ENCODE measurements at regions not wholly inside any gene's neighbourhood (a gene's known extent, or its start where the extent isn't known, plus 50 kb on each side); places are given as distances from the start of the nearest gene placed in this dataset.

DNA sequence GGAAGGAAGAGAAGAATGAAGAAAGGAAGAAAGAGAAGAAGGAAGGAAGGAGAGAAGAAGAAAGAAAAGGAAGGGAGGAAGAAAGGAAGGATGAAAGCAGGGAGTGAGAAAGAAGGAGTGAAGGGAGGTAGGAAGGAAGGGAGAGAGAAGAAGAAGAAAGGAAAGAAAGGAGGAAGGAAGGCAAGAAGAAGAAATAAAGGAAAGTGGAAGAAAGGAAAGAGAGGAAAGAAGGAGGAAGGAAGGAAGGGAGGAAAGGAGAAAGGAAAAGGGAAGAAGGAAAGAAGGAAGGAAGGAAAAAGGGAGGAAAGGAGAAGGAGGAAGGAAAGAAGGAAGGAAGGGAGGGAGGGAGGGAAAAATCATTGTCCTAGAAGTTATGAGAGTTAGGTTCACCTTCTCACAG is 696.6 kb upstream of the TMEM132C start (continued):
- TF ChIP-seq JUNB (IDR thresholded peaks at IDR 0.05), result no peak
- TF ChIP-seq TCF12 (IDR thresholded peaks at IDR 0.05; ENCODE audit: low read depth, low read length), result no peak
- TF ChIP-seq CBX3 (IDR thresholded peaks at IDR 0.05; ENCODE audit: borderline replicate concordance, low read depth), result no peak
- TF ChIP-seq BACH1 (IDR thresholded peaks at IDR 0.05; ENCODE audit: borderline replicate concordance), result no peak
- TF ChIP-seq CHD1 (IDR thresholded peaks at IDR 0.05; ENCODE audit: low read depth, low read length), result no peak

DNA sequence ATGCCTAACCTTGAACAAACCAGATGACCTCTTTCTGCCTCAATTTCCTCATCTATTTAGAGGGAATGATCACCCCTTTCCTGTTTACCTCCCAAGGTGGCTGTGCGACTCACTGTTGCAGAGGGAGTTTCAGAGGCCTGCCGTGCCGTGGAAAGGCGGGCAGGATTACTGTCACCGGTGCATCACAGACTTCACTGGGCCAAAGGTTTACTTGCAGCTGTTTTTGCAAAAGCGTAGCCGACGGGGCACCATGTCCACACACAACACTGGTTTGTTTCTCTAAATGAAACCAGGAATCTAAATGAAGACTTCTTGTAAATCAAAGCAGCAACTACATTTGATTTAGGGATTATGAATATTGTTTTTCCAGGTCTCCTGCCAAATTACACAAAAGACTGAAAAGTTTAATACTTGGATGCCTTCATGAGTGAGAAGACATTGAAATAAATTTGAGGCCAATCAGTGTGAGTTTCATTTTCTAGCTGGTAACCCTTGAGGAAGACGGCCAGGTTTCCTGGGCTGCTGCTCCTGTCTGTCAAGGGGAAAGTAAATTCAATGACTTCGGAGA is 696.1 kb upstream of the TMEM132C start:
- no peaks in the 10 kb centered on the region for H3K79me2 ChIP-seq (ENCODE audit: control insufficient read depth, insufficient read depth, low read length)
- POLR2A ChIA-PET, result no interaction called here
- H2AFZ ChIP-seq (ENCODE audit: control insufficient read depth, low read depth, low read length), result no peak overlapping the region
- FAIRE-seq (no peak), DNase-seq (ENCODE audit: low read depth, low spot score) (no peak), ATAC-seq (no peak)
- H3K4me2 ChIP-seq (ENCODE audit: control insufficient read depth, insufficient read depth), result no peak overlapping the region
- CTCF ChIA-PET, result no interaction called here
- H3K27me3 ChIP-seq (replicated peaks in 1 of 2; ENCODE audit: control insufficient read depth in 2 of 2, insufficient read depth in 2 of 2, low read length in 1 of 2), result no peaks in the 10 kb centered on the region
- in situ Hi-C loops (cut with MboI) (no loop called here), intact Hi-C loops (cut with micrococcal nuclease; ENCODE audit: unreplicated experiment) (no loop called here)
- RAD21 ChIA-PET (ENCODE audit: unreplicated experiment), result no interaction called here
- no peak overlapping the region for H3K4me3 ChIP-seq
- no peak for TF ChIP-seq EGR1 (IDR thresholded peaks at IDR 0.05; ENCODE audit: borderline replicate concordance in 1 of 2, low read depth in 2 of 2, low read length in 2 of 2)
- no peak for TF ChIP-seq SRF (IDR thresholded peaks at IDR 0.05; ENCODE audit: low read depth in 2 of 2, low read length in 2 of 2)
- no peak for TF ChIP-seq MTA2 (IDR thresholded peaks at IDR 0.05; ENCODE audit: low read depth)
- TF ChIP-seq RBBP5 (conservative IDR thresholded peaks at IDR 0.05), result no peak
- TF ChIP-seq MYC (IDR thresholded peaks at IDR 0.05; ENCODE audit: insufficient read depth, insufficient read length, insufficient replicate concordance, low read length, severe bottlenecking), result no peak
- TF ChIP-seq, protein P1, sequence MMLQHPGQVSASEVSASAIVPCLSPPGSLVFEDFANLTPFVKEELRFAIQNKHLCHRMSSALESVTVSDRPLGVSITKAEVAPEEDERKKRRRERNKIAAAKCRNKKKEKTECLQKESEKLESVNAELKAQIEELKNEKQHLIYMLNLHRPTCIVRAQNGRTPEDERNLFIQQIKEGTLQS (IDR thresholded peaks at IDR 0.05; ENCODE audit: borderline replicate concordance, extremely low read depth, low read depth, low read length), result no peak
- TF ChIP-seq BHLHE40 (IDR thresholded peaks at IDR 0.05; ENCODE audit: borderline replicate concordance in 1 of 2, low read depth in 2 of 2, low read length in 1 of 2), result no peak
- TF ChIP-seq CEBPB (IDR thresholded peaks at IDR 0.05; ENCODE audit: borderline replicate concordance in 1 of 2, low read depth in 2 of 2, low read length in 2 of 2), result no peak
- TF ChIP-seq, protein P2, sequence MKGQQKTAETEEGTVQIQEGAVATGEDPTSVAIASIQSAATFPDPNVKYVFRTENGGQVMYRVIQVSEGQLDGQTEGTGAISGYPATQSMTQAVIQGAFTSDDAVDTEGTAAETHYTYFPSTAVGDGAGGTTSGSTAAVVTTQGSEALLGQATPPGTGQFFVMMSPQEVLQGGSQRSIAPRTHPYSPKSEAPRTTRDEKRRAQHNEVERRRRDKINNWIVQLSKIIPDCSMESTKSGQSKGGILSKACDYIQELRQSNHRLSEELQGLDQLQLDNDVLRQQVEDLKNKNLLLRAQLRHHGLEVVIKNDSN (IDR thresholded peaks at IDR 0.05; ENCODE audit: borderline replicate concordance, extremely low read length, insufficient read depth, low read depth, low read length), result no peak
- TF ChIP-seq CHD4 (IDR thresholded peaks at IDR 0.05), result no peak
- no peak for TF ChIP-seq POLR2AphosphoS2 (IDR thresholded peaks at IDR 0.05; ENCODE audit: low read depth, low read length)
- no peak for TF ChIP-seq HCFC1 (IDR thresholded peaks at IDR 0.05; ENCODE audit: low read length)
- SMC1A ChIA-PET (ENCODE audit: uncharacterized antibody, unreplicated experiment), result interaction anchor here (1.3 kb wide), 1 partner anchor 107 kb away, joined by 3 read pairs; no protein-coding TSS in a partner anchor
- no peak overlapping the region for H3K27ac ChIP-seq (ENCODE audit: control insufficient read depth, insufficient read depth)
- no peaks in the 10 kb centered on the region for H3K4me1 ChIP-seq (ENCODE audit: control insufficient read depth, insufficient read depth, low read length)
- no TSS peak for BruUV-seq (replicated peaks)
- no peaks in the 10 kb centered on the region for H3K36me3 ChIP-seq (ENCODE audit: control insufficient read depth in 2 of 2, insufficient read depth in 2 of 2, low read length in 1 of 2)
- H3K9ac ChIP-seq (ENCODE audit: control insufficient read depth, insufficient read depth, low read length), result no peak overlapping the region
- 72% methylated on average over 10 of the region's 10 CpGs for WGBS (ENCODE audit: insufficient coverage, insufficient replicate concordance, low lambda C conversion rate, missing lambda C conversion rate)
- no peaks in the 10 kb centered on the region for H4K20me1 ChIP-seq (ENCODE audit: control insufficient read depth, insufficient read depth)
- H3K9me3 ChIP-seq (replicated peaks; ENCODE audit: control insufficient read depth, insufficient read depth, low read length), result no peaks in the 10 kb centered on the region
